AG08395 (cell line): ENCODE measurements at regions not wholly inside any gene's neighbourhood (a gene's known extent, or its start where the extent isn't known, plus 50 kb on each side); places are given as distances from the start of the nearest gene placed in this dataset.
A peak's percentile ranks its signal among the peaks of the same experiment; 100 is the strongest.

Experiments
- DNase-seq: peaks from one replicate; pipeline ENCODE4 v3.0.0; 2012; ENCODE audit warnings: mixed read lengths, low spot score

- DNase-seq, result no peak
These were observed 153.8 kb upstream of the HNRNPA3 start for GRCh38 chr2:177058747-177059146.

GRCh38 chr2:177059293-177059692 is 153.3 kb upstream of the HNRNPA3 start:
- no peak for DNase-seq

- no peak for DNase-seq
These were observed 149.3 kb upstream of the HNRNPA3 start for GRCh38 chr2:177063331-177063730.

- DNase-seq, result no peak
These were observed 148.2 kb upstream of the HNRNPA3 start for GRCh38 chr2:177064422-177064821.

GRCh38 chr2:177068967-177069366 is 143.6 kb upstream of the HNRNPA3 start:
- DNase-seq, result no peak

- no peak for DNase-seq
These were observed 140.5 kb upstream of the HNRNPA3 start for GRCh38 chr2:177072090-177072489.

GRCh38 chr2:177073611-177074010 is 139.0 kb upstream of the HNRNPA3 start:
- DNase-seq, result no peak

GRCh38 chr2:177074099-177074710 is 138.4 kb upstream of the HNRNPA3 start:
- DNase-seq, result no peak

- DNase-seq, result peak; percentile 3
These were observed 137.3 kb upstream of the HNRNPA3 start for GRCh38 chr2:177075254-177075653.

GRCh38 chr2:177076636-177077179 is 135.9 kb upstream of the HNRNPA3 start:
- no peak for DNase-seq

GRCh38 chr2:177077778-177078177 is 134.8 kb upstream of the HNRNPA3 start:
- DNase-seq, result no peak

- DNase-seq, result peak; percentile 2
These were observed 134.2 kb upstream of the HNRNPA3 start for GRCh38 chr2:177078416-177078815.

- DNase-seq, result no peak
These were observed 133.7 kb upstream of the HNRNPA3 start for GRCh38 chr2:177078855-177079254.

GRCh38 chr2:177080746-177081284 is 131.8 kb upstream of the HNRNPA3 start:
- DNase-seq, result no peak

GRCh38 chr2:177084607-177085006 is 128.0 kb upstream of the HNRNPA3 start:
- no peak for DNase-seq

GRCh38 chr2:177088529-177088928 is 124.1 kb upstream of the HNRNPA3 start:
- DNase-seq, result no peak

GRCh38 chr2:177090967-177091366 is 121.6 kb upstream of the HNRNPA3 start:
- DNase-seq, result no peak

GRCh38 chr2:177093371-177093770 is 119.2 kb upstream of the HNRNPA3 start:
- DNase-seq, result no peak

- no peak for DNase-seq
These were observed 114.5 kb upstream of the HNRNPA3 start for GRCh38 chr2:177098001-177098613.

GRCh38 chr2:177101930-177102329 is 110.7 kb upstream of the HNRNPA3 start:
- no peak for DNase-seq

- DNase-seq, result no peak
These were observed 106.4 kb upstream of the HNRNPA3 start for GRCh38 chr2:177106212-177106611.

- no peak for DNase-seq
These were observed 103.7 kb upstream of the HNRNPA3 start for GRCh38 chr2:177108890-177109289.

- DNase-seq, result no peak
These were observed 97.9 kb upstream of the HNRNPA3 start for GRCh38 chr2:177114712-177115111.

- DNase-seq, result no peak
These were observed 94.8 kb upstream of the HNRNPA3 start for GRCh38 chr2:177117755-177118154.
